ENCODE measurements at regions not wholly inside any gene's neighbourhood (a gene's known extent, or its start where the extent isn't known, plus 50 kb on each side); places are given as distances from the start of the nearest gene placed in this dataset.

DNA sequence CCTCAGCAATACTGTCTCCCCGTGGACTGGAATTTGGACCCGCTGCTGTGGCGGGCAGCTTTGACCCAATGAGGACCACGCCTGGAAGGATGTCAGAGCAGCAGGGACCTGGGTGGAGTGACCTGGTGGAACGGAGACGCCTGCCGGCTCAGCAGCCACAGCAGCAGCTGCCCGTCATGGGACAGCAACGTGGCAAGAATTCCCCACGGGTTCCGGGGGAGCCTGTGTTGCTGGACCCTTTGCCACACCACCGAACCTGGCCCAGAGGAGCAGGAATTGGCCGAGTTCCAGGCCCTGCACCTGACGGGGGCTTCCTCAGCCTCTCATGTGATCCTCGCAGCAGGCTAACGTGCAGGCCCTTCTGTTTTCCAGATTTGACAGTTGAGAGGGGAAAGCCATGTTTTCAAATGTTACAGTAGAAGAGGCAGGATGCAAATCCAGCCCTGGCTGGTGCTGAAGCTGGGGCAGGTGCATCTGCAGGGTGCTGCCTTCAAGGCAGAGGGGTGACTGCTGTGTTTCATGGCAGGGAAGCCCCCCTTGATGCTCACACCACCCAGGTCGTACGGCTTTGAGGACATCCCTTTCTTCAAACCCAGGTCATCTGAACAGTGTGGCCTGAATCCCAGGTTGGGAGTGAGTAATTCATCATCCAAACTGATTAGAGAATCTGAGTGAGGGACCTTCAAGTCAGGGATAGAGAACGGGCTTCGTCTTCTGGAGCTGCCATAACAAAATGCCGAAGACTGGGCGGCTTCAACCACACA lies 93.4 kb downstream of the THBS2 start:
- intact Hi-C loops (cut with micrococcal nuclease): no loop called here
- no peaks in the 10 kb centered on the region for H3K27me3 Mint-ChIP-seq (ENCODE audit: insufficient read depth, unreplicated experiment)
- H3K36me3 Mint-ChIP-seq (ENCODE audit: insufficient read depth, unreplicated experiment): no peaks in the 10 kb centered on the region
- no peak for DNase-seq (ENCODE audit: unreplicated experiment)
- peaks cover 21% of the 10 kb centered on the region for H3K4me1 Mint-ChIP-seq (ENCODE audit: insufficient read depth, unreplicated experiment)
- H3K27ac Mint-ChIP-seq (ENCODE audit: low read depth, unreplicated experiment): no peak overlapping the region
- no TSS peak for BruUV-seq (replicated peaks)
- ChIA-PET POLR2A (no interaction called here), CTCF (interaction anchor here (0.6 kb wide), 2 partner anchors 91 to 125 kb away, joined by 3 to 6 read pairs; no protein-coding TSS in a partner anchor)
- peaks cover 4% of the 10 kb centered on the region for H3K9me3 Mint-ChIP-seq (ENCODE audit: unreplicated experiment)
- TF ChIP-seq, protein P1, sequence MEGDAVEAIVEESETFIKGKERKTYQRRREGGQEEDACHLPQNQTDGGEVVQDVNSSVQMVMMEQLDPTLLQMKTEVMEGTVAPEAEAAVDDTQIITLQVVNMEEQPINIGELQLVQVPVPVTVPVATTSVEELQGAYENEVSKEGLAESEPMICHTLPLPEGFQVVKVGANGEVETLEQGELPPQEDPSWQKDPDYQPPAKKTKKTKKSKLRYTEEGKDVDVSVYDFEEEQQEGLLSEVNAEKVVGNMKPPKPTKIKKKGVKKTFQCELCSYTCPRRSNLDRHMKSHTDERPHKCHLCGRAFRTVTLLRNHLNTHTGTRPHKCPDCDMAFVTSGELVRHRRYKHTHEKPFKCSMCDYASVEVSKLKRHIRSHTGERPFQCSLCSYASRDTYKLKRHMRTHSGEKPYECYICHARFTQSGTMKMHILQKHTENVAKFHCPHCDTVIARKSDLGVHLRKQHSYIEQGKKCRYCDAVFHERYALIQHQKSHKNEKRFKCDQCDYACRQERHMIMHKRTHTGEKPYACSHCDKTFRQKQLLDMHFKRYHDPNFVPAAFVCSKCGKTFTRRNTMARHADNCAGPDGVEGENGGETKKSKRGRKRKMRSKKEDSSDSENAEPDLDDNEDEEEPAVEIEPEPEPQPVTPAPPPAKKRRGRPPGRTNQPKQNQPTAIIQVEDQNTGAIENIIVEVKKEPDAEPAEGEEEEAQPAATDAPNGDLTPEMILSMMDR (IDR thresholded peaks at IDR 0.05; ENCODE audit: unreplicated experiment): no peak
- no peak overlapping the region for H3K4me3 Mint-ChIP-seq (ENCODE audit: unreplicated experiment)

DNA sequence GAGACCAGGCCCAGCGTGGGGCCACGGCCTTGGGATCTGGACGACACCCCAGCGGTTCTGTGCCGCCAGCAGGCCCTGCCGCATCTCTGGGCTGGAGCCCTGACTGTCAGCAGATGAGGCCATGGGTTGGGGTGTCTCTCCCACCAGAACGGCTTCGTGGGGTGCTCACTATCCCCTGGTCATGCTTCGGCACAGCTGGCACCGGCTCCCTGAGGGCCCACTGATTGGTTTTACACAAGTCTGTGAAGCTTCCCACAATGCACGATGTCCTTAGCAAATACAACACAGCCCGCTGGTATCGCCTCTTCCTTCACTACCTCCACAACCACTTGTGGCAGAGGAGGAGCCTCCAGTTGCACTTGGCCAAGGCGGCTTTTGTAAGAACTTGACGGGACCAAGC lies 94.3 kb downstream of the THBS2 start:
- BruUV-seq (replicated peaks): no TSS peak
- H3K36me3 Mint-ChIP-seq (ENCODE audit: insufficient read depth, unreplicated experiment): no peaks in the 10 kb centered on the region
- H3K4me3 Mint-ChIP-seq (ENCODE audit: unreplicated experiment): no peak overlapping the region
- DNase-seq (ENCODE audit: unreplicated experiment): no peak
- intact Hi-C loops (cut with micrococcal nuclease): no loop called here
- H3K9me3 Mint-ChIP-seq (ENCODE audit: unreplicated experiment): peaks cover 7% of the 10 kb centered on the region
- POLR2A ChIA-PET: no interaction called here
- TF ChIP-seq, protein P1 (IDR thresholded peaks at IDR 0.05; ENCODE audit: unreplicated experiment): no peak
- peaks cover 24% of the 10 kb centered on the region for H3K4me1 Mint-ChIP-seq (ENCODE audit: insufficient read depth, unreplicated experiment)
- H3K27ac Mint-ChIP-seq (ENCODE audit: low read depth, unreplicated experiment): no peak overlapping the region
- CTCF ChIA-PET: interaction anchor here (0.6 kb wide), 1 partner anchor 126 kb away, joined by 3 read pairs; no protein-coding TSS in a partner anchor
- H3K27me3 Mint-ChIP-seq (ENCODE audit: insufficient read depth, unreplicated experiment): no peaks in the 10 kb centered on the region

DNA sequence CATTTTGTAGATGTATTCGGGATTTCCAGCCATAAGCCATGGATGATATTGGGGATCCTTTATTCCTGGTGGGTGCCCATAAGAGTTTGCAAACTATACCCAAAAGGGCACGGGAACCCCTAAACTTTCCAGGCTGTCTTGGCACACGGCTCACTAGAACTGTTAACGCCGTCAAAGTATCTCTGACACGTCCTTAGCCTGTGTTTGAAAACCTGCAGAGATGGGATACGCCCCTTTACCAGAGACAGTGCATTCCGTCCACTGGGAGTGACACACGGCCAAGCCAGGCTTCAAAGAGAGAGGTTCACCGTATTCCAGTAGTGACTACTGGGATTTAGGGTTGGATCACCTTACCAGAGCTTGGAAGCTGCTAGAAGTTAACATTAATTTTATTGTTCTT lies 95.0 kb downstream of the THBS2 start:
- peaks cover 7% of the 10 kb centered on the region for H3K9me3 Mint-ChIP-seq (ENCODE audit: unreplicated experiment)
- H3K4me3 Mint-ChIP-seq (ENCODE audit: unreplicated experiment): no peak overlapping the region
- CTCF ChIA-PET: interaction anchor here (0.7 kb wide), 1 partner anchor 91 kb away, joined by 3 read pairs; no protein-coding TSS in a partner anchor
- peaks cover 24% of the 10 kb centered on the region for H3K4me1 Mint-ChIP-seq (ENCODE audit: insufficient read depth, unreplicated experiment)
- DNase-seq (ENCODE audit: unreplicated experiment): no peak
- no peaks in the 10 kb centered on the region for H3K27me3 Mint-ChIP-seq (ENCODE audit: insufficient read depth, unreplicated experiment)
- TF ChIP-seq, protein P1 (IDR thresholded peaks at IDR 0.05; ENCODE audit: unreplicated experiment): no peak
- BruUV-seq (replicated peaks): no TSS peak
- POLR2A ChIA-PET: no interaction called here
- intact Hi-C loops (cut with micrococcal nuclease): no loop called here
- no peaks in the 10 kb centered on the region for H3K36me3 Mint-ChIP-seq (ENCODE audit: insufficient read depth, unreplicated experiment)
- no peak overlapping the region for H3K27ac Mint-ChIP-seq (ENCODE audit: low read depth, unreplicated experiment)

DNA sequence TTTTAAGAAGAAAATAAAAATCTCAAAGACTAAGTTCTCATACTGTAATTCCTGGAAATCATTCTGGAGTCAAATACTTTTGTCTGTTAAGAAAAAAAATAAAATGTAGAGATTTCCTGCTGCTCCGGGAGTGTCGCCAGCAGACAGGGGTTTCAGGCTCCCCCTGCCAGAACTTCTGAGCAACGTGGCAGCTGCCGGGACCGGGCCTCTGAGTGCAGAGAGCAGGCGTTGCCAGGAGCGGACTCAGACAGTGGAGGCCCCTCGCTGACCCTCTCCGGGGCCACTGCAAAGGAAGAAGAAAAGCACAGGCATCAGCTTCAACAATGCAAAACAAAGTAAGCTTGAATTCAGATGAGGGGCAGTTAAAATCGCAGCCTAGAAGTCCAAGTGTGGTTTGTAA lies 95.5 kb downstream of the THBS2 start:
- Mint-ChIP-seq H3K27me3 (ENCODE audit: insufficient read depth, unreplicated experiment) (no peaks in the 10 kb centered on the region), H3K36me3 (ENCODE audit: insufficient read depth, unreplicated experiment) (no peaks in the 10 kb centered on the region), H3K4me3 (ENCODE audit: unreplicated experiment) (no peak overlapping the region), H3K27ac (ENCODE audit: low read depth, unreplicated experiment) (no peak overlapping the region), H3K9me3 (ENCODE audit: unreplicated experiment) (peaks cover 7% of the 10 kb centered on the region), H3K4me1 (ENCODE audit: insufficient read depth, unreplicated experiment) (peaks cover 21% of the 10 kb centered on the region)
- CTCF ChIA-PET: interaction anchor here (0.7 kb wide), 1 partner anchor 92 kb away, joined by 3 read pairs; no protein-coding TSS in a partner anchor
- no peak for DNase-seq (ENCODE audit: unreplicated experiment)
- intact Hi-C loops (cut with micrococcal nuclease): no loop called here
- BruUV-seq (replicated peaks): no TSS peak
- POLR2A ChIA-PET: no interaction called here
- TF ChIP-seq, protein P1 (IDR thresholded peaks at IDR 0.05; ENCODE audit: unreplicated experiment): no peak

Measured in MCF 10A (cell line).